Colonic mucosa (tissue), 4 donors: ENCODE measurements at regions not wholly inside any gene's neighbourhood (a gene's known extent, or its start where the extent isn't known, plus 50 kb on each side); places are given as distances from the start of the nearest gene placed in this dataset.

Source experiments
- DNase-seq: peaks from one replicate; pipeline ENCODE4 v3.0.0-alpha.2; 2020
- H3K27ac ChIP-seq: fragments of 200-600 bp; one replicate; pipeline ENCODE4 v1.8.0; 2021
- H3K27me3 ChIP-seq: fragments of 200-600 bp; one replicate; pipeline ENCODE4 v1.8.0; 2021
- H3K36me3 ChIP-seq: fragments of 200-600 bp; one replicate; pipeline ENCODE4 v1.8.0; 2021
- H3K4me1 ChIP-seq: fragments of 200-600 bp; one replicate; pipeline ENCODE4 v1.8.0; 2021; ENCODE audit warnings: mild to moderate bottlenecking
- H3K4me3 ChIP-seq: fragments of 200-600 bp; one replicate; pipeline ENCODE4 v1.8.0; 2021
- H3K9ac ChIP-seq, 2 donors: one replicate each; pipeline ENCODE4 v1.7.0; 2013; ENCODE audit warnings: control low read depth in 2 of 2, low read depth in 2 of 2, low read length in 2 of 2
- H3K9me3 ChIP-seq: fragments of 200-600 bp; one replicate; pipeline ENCODE4 v1.8.0; 2021
- CTCF ChIP-seq: fragments of 200-600 bp; IDR thresholded peaks from one replicate; pipeline ENCODE4 v1.8.0; 2022; ENCODE audit warnings: antibody characterized with exemption, mild to moderate bottlenecking
- intact Hi-C: fragments of 100-400 bp; cut with DNase I; formaldehyde crosslinking; loops from one replicate; pipeline ENCODE4 v1.14.1; 2022
- donor health status: healthy.
- donor health status: DM: no; HTN: no; CAD: no.
- donor health status: DM: no; HTN: no; CAD: no.

GRCh38 chr14:26873362-26873960 lies 275.6 kb upstream of the NOVA1 start:
- TF ChIP-seq CTCF: no peak
- Histone ChIP-seq H3K27me3 (no peaks in the 10 kb centered on the region), H3K9ac (no peak overlapping the region), H3K4me1 (no peaks in the 10 kb centered on the region), H3K9me3 (no peaks in the 10 kb centered on the region), H3K27ac (no peak overlapping the region), H3K4me3 (no peak overlapping the region), H3K36me3 (no peaks in the 10 kb centered on the region)
- DNase-seq: no peak
- intact Hi-C loops: no loop called here

GRCh38 chr14:26887847-26888246 lies 290.0 kb upstream of the NOVA1 start:
- Histone ChIP-seq H3K27me3 (no peaks in the 10 kb centered on the region), H3K4me1 (no peaks in the 10 kb centered on the region), H3K9ac (no peak overlapping the region), H3K9me3 (no peaks in the 10 kb centered on the region), H3K27ac (no peak overlapping the region), H3K4me3 (no peak overlapping the region), H3K36me3 (no peaks in the 10 kb centered on the region)
- no peak for TF ChIP-seq CTCF
- no peak for DNase-seq
- intact Hi-C loops: no loop called here

GRCh38 chr14:26888592-26888991 lies 290.8 kb upstream of the NOVA1 start:
- Histone ChIP-seq H3K9ac (no peak overlapping the region), H3K27me3 (no peaks in the 10 kb centered on the region), H3K36me3 (no peaks in the 10 kb centered on the region), H3K4me1 (no peaks in the 10 kb centered on the region), H3K9me3 (no peaks in the 10 kb centered on the region), H3K27ac (no peak overlapping the region), H3K4me3 (no peak overlapping the region)
- intact Hi-C loops: no loop called here
- TF ChIP-seq CTCF: no peak
- no peak for DNase-seq

GRCh38 chr14:26896447-26896846 lies 298.6 kb upstream of the NOVA1 start:
- Histone ChIP-seq H3K27me3 (no peaks in the 10 kb centered on the region), H3K27ac (no peak overlapping the region), H3K9me3 (no peaks in the 10 kb centered on the region), H3K4me1 (no peaks in the 10 kb centered on the region), H3K9ac (no peak overlapping the region), H3K4me3 (no peak overlapping the region), H3K36me3 (no peaks in the 10 kb centered on the region)
- no peak for DNase-seq
- TF ChIP-seq CTCF: no peak
- intact Hi-C loops: no loop called here

- H3K9me3 ChIP-seq: no peaks in the 10 kb centered on the region
- intact Hi-C loops: no loop called here
- no peak overlapping the region for H3K9ac ChIP-seq
- H3K4me3 ChIP-seq: no peak overlapping the region
- H3K27me3 ChIP-seq: no peaks in the 10 kb centered on the region
- no peak for TF ChIP-seq CTCF
- no peaks in the 10 kb centered on the region for H3K4me1 ChIP-seq
- H3K27ac ChIP-seq: no peak overlapping the region
- H3K36me3 ChIP-seq: no peaks in the 10 kb centered on the region
- no peak for DNase-seq
Measured at GRCh38 chr14:26897196-26897595, 299.4 kb upstream of the NOVA1 start.
